Hepatocyte (in vitro differentiated cells): ENCODE measurements at regions not wholly inside any gene's neighbourhood (a gene's known extent, or its start where the extent isn't known, plus 50 kb on each side); places are given as distances from the start of the nearest gene placed in this dataset.

Experiments
- DNase-seq: peaks from one replicate; pipeline ENCODE4 v3.0.0-alpha.2; 2016; ENCODE audit warnings: low spot score
- H2AFZ ChIP-seq: fragments of 200-600 bp; sonication (generic); 2 replicates; pipeline ENCODE4 v1.6.0; 2016; ENCODE audit warnings: antibody characterized with exemption, mild to moderate bottlenecking
- H3K27ac ChIP-seq: fragments of 200-600 bp; sonication (generic); 2 replicates; pipeline ENCODE4 v1.5.1; 2016; ENCODE audit warnings: mild to moderate bottlenecking
- H3K27me3 ChIP-seq: fragments of 200-600 bp; sonication (generic); 2 replicates; pipeline ENCODE4 v1.6.1; 2016
- H3K36me3 ChIP-seq: fragments of 200-600 bp; sonication (generic); replicated peaks from 2 replicates; pipeline ENCODE4 v1.5.1; 2016; ENCODE audit warnings: low read depth; ENCODE audit not compliant: insufficient read depth
- H3K4me1 ChIP-seq: fragments of 200-600 bp; sonication (generic); 2 replicates; pipeline ENCODE4 v1.5.1; 2016; ENCODE audit warnings: mild to moderate bottlenecking, moderate library complexity; ENCODE audit not compliant: insufficient read depth
- H3K4me2 ChIP-seq: fragments of 200-600 bp; sonication (generic); 2 replicates; pipeline ENCODE4 v1.6.0; 2016
- H3K4me3 ChIP-seq: fragments of 200-600 bp; sonication (generic); 2 replicates; pipeline ENCODE4 v1.5.1; 2016; ENCODE audit warnings: mild to moderate bottlenecking
- H3K79me2 ChIP-seq: fragments of 200-600 bp; sonication (generic); 2 replicates; pipeline ENCODE4 v1.6.0; 2017; ENCODE audit warnings: mild to moderate bottlenecking
- H3K9me2 ChIP-seq: fragments of 200-600 bp; sonication (generic); replicated peaks from 2 replicates; pipeline ENCODE4 v1.6.0; 2017; ENCODE audit warnings: mild to moderate bottlenecking; ENCODE audit not compliant: insufficient read depth
- H3K9me3 ChIP-seq: fragments of 200-600 bp; sonication (generic); 2 replicates; pipeline ENCODE4 v1.5.1; 2016; ENCODE audit warnings: low read depth, mild to moderate bottlenecking
- H4K20me1 ChIP-seq: fragments of 200-600 bp; sonication (generic); 2 replicates; pipeline ENCODE4 v1.6.0; 2016; ENCODE audit warnings: mild to moderate bottlenecking; ENCODE audit not compliant: insufficient read depth, poor library complexity, severe bottlenecking
- EZH2 ChIP-seq: fragments of 200-600 bp; sonication (generic); IDR thresholded peaks from 2 replicates; pipeline ENCODE4 v1.6.1; 2016; ENCODE audit warnings: antibody characterized with exemption, mild to moderate bottlenecking, borderline replicate concordance
- EZH2phosphoT487 ChIP-seq: fragments of 200-600 bp; sonication (generic); IDR thresholded peaks from one replicate; pipeline ENCODE4 v1.6.1; 2018; ENCODE audit warnings: antibody characterized with exemption, mild to moderate bottlenecking, low read depth, moderate library complexity; ENCODE audit not compliant: unreplicated experiment, severe bottlenecking
- WGBS: methylation state at CpG from one replicate; pipeline ENCODE4 v1.1.6; 2016; ENCODE audit warnings: low lambda C conversion rate; ENCODE audit errors: missing lambda C conversion rate; 5-methylcytosine and 5-hydroxymethylcytosine counted together
- TF ChIP-seq, protein P1 (sequence below): fragments of 200-600 bp; sonication (generic); IDR thresholded peaks from 2 replicates; pipeline ENCODE4 v1.5.1; 2016; ENCODE audit warnings: antibody characterized with exemption, mild to moderate bottlenecking; ENCODE audit not compliant: poor library complexity

DNA sequence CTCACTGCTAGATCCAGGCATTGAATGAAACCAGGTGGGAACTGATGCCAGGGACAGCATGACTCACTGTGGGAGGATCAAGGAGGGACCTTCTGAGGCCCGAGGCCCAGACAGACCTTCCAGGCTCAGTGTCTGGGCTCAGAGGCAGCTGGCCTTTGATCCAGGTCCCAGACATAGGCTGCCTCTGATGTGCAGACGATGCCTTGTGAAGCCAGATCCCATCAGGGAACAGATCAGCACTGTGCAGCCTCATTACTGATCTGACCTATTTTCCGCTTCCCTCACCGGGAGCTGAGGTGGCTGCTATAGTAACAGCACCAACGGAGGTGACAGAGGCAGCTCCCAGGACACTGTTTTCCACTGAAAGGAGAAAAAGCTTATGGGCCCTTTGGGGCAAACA lies 399.5 kb downstream of the MATN1 start:
- TF ChIP-seq, protein P1, sequence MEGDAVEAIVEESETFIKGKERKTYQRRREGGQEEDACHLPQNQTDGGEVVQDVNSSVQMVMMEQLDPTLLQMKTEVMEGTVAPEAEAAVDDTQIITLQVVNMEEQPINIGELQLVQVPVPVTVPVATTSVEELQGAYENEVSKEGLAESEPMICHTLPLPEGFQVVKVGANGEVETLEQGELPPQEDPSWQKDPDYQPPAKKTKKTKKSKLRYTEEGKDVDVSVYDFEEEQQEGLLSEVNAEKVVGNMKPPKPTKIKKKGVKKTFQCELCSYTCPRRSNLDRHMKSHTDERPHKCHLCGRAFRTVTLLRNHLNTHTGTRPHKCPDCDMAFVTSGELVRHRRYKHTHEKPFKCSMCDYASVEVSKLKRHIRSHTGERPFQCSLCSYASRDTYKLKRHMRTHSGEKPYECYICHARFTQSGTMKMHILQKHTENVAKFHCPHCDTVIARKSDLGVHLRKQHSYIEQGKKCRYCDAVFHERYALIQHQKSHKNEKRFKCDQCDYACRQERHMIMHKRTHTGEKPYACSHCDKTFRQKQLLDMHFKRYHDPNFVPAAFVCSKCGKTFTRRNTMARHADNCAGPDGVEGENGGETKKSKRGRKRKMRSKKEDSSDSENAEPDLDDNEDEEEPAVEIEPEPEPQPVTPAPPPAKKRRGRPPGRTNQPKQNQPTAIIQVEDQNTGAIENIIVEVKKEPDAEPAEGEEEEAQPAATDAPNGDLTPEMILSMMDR, result no peak
- TF ChIP-seq EZH2 (no peak), EZH2phosphoT487 (no peak)
- Histone ChIP-seq H3K79me2 (no peaks in the 10 kb centered on the region), H3K27me3 (no peaks in the 10 kb centered on the region), H3K9me3 (no peaks in the 10 kb centered on the region), H2AFZ (no peak overlapping the region), H3K4me2 (no peak overlapping the region), H4K20me1 (no peaks in the 10 kb centered on the region), H3K4me3 (no peak overlapping the region), H3K4me1 (no peaks in the 10 kb centered on the region), H3K27ac (no peak overlapping the region), H3K36me3 (no peaks in the 10 kb centered on the region), H3K9me2 (no peaks in the 10 kb centered on the region)
- DNase-seq, result no peak
- 31% methylated on average over 5 of the region's 5 CpGs for WGBS

DNA sequence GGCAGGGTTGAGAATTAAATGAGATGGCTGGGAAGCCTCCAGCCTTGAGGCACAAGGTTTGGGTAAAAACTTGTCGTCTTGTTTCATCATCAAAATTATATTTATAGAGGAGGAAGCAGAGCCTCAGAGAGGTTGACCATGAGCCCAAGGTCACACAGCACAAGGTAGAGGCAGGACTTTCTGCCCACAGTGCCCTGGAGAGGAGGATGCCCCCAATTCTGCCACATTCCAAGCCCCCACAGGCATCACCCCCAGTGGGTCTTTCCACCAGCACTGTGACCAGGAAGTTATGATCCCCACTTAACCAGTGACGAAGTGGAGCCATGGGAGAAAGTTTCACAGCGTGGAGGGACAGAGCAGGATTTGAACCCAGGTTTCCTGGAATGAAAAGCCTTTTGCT lies 400.0 kb downstream of the MATN1 start:
- WGBS, result 95% methylated on average over 3 of the region's 3 CpGs
- Histone ChIP-seq H3K9me3 (no peaks in the 10 kb centered on the region), H3K4me3 (no peak overlapping the region), H3K4me2 (no peak overlapping the region), H2AFZ (no peak overlapping the region), H3K27me3 (no peaks in the 10 kb centered on the region), H3K36me3 (no peaks in the 10 kb centered on the region), H4K20me1 (no peaks in the 10 kb centered on the region), H3K79me2 (no peaks in the 10 kb centered on the region), H3K4me1 (no peaks in the 10 kb centered on the region), H3K9me2 (no peaks in the 10 kb centered on the region), H3K27ac (no peak overlapping the region)
- TF ChIP-seq, protein P1, result no peak
- TF ChIP-seq EZH2, result no peak
- TF ChIP-seq EZH2phosphoT487, result no peak
- no peak for DNase-seq

DNA sequence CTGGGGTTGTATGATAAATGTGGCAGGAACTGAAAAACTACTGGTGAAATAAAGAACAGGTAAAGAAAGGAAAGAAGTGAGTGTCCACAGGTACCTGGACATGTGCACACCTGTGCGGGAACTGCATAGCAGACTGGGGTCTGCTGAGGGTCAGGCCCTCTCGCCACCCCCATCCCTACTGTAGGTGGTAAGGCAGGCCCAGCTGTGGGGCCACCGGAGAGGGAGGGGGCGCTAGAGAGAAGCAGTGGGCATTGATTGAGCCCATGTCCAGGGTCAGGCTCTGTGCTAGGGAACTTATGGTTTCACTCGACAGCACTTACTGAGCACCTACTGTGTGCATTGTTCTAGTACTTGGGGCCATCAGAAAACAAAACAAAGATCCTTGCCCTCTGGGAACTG lies 400.5 kb downstream of the MATN1 start:
- TF ChIP-seq EZH2 (no peak), EZH2phosphoT487 (no peak)
- TF ChIP-seq, protein P1, result no peak
- no peaks in the 10 kb centered on the region for H3K9me2 ChIP-seq
- no peaks in the 10 kb centered on the region for H3K36me3 ChIP-seq
- H3K4me3 ChIP-seq, result no peak overlapping the region
- no peaks in the 10 kb centered on the region for H3K4me1 ChIP-seq
- no peaks in the 10 kb centered on the region for H3K9me3 ChIP-seq
- DNase-seq, result no peak
- WGBS, result 75% methylated on average over 5 of the region's 5 CpGs
- no peak overlapping the region for H2AFZ ChIP-seq
- H3K27me3 ChIP-seq, result no peaks in the 10 kb centered on the region
- no peak overlapping the region for H3K4me2 ChIP-seq
- H4K20me1 ChIP-seq, result no peaks in the 10 kb centered on the region
- H3K27ac ChIP-seq, result no peak overlapping the region
- no peaks in the 10 kb centered on the region for H3K79me2 ChIP-seq
